IMR-90 (cell line): ENCODE measurements at regions not wholly inside any gene's neighbourhood (a gene's known extent, or its start where the extent isn't known, plus 50 kb on each side); places are given as distances from the start of the nearest gene placed in this dataset.
"Not testable (repeated sequence)": the region's sequence is repeated elsewhere in the genome, so short reads cannot be mapped to it uniquely, and the experiment has no call there.

Experiments
- ATAC-seq: fragments of 200-7000 bp; cut with Tn5 transposase; 2 replicates; pipeline ENCODE4 v1.9.1; 2020; ENCODE audit warnings: low read depth, mild to moderate bottlenecking, moderate library complexity
- BruUV-seq: library from RNA; stranded (reverse); fragments of 400-500 nt; replicated peaks from 2 replicates; lab custom pipeline; 2021; lab: Mats Ljungman, UMichigan
- CTCF ChIA-PET: fragments of 300-600 bp; formaldehyde crosslinking; extraction: SDS; loops from one replicate; lab custom pipeline; 2021; ENCODE audit warnings: antibody characterized with exemption; lab: Yijun Ruan, JAX
- POLR2A ChIA-PET: fragments of 300-600 bp; sonication (Branson Sonifier 250); formaldehyde crosslinking; loops from one replicate; lab custom pipeline; 2022; ENCODE audit warnings: antibody characterized with exemption; ENCODE audit not compliant: unreplicated experiment; lab: Charles Lee
- DNase-seq: peaks from one replicate; pipeline ENCODE4 v3.0.0; 2013
- H2AFZ ChIP-seq: replicated peaks from 2 replicates; pipeline ENCODE3; 2013; ENCODE audit warnings: low read length, mild to moderate bottlenecking; ENCODE audit not compliant: poor library complexity
- H2AK5ac ChIP-seq: 2 replicates; pipeline ENCODE4 v1.6.1; 2013; ENCODE audit warnings: low read depth, low read length, inconsistent platforms
- H2AK9ac ChIP-seq: replicated peaks from 2 replicates; pipeline ENCODE3; 2013; ENCODE audit warnings: mild to moderate bottlenecking, low read depth, low read length, moderate library complexity; ENCODE audit not compliant: poor library complexity
- H2BK120ac ChIP-seq: 2 replicates; pipeline ENCODE4 v1.6.1; 2013; ENCODE audit warnings: low read depth, low read length, inconsistent platforms
- H2BK15ac ChIP-seq: 3 replicates; pipeline ENCODE4 v1.6.1; 2013; ENCODE audit warnings: low read depth, low read length, inconsistent platforms
- H2BK20ac ChIP-seq: 2 replicates; pipeline ENCODE4 v1.6.1; 2013; ENCODE audit warnings: low read depth, mild to moderate bottlenecking, inconsistent platforms, low read length, moderate library complexity
- H2BK5ac ChIP-seq: 2 replicates; pipeline ENCODE4 v1.6.1; 2013; ENCODE audit warnings: mild to moderate bottlenecking, low read depth, low read length, inconsistent platforms; ENCODE audit not compliant: poor library complexity, severe bottlenecking
- H3K14ac ChIP-seq: replicated peaks from 2 replicates; pipeline ENCODE4 v1.6.1; 2013; ENCODE audit warnings: low read depth, low read length, inconsistent platforms
- H3K18ac ChIP-seq: 2 replicates; pipeline ENCODE4 v1.6.1; 2013; ENCODE audit warnings: low read depth, low read length, control low read depth
- H3K23ac ChIP-seq: 2 replicates; pipeline ENCODE4 v1.6.1; 2013; ENCODE audit warnings: low read depth, low read length, inconsistent platforms
- H3K27ac ChIP-seq: 2 replicates; pipeline ENCODE4 v1.5.1; 2013; ENCODE audit warnings: mild to moderate bottlenecking, control low read depth, low read length; ENCODE audit not compliant: insufficient read depth
- H3K27me3 ChIP-seq: 2 replicates; pipeline ENCODE4 v1.6.1; 2013; ENCODE audit warnings: low read length; ENCODE audit not compliant: control insufficient read depth, insufficient read depth
- H3K36me3 ChIP-seq: 2 replicates; pipeline ENCODE4 v1.6.1; 2013; ENCODE audit warnings: low read length, mixed read lengths; ENCODE audit not compliant: control insufficient read depth, insufficient read depth
- H3K4ac ChIP-seq: 2 replicates; pipeline ENCODE4 v1.6.1; 2013; ENCODE audit warnings: low read depth, low read length, inconsistent platforms
- H3K4me1 ChIP-seq: 2 replicates; pipeline ENCODE4 v1.6.1; 2013; ENCODE audit warnings: low read length, mixed read lengths; ENCODE audit not compliant: control insufficient read depth, insufficient read depth
- H3K4me2 ChIP-seq: 2 replicates; pipeline ENCODE4 v1.6.1; 2013; ENCODE audit warnings: low read depth, mild to moderate bottlenecking, control low read depth, low read length, moderate library complexity
- H3K4me3 ChIP-seq: 2 replicates; pipeline ENCODE4 v1.5.1; 2013; ENCODE audit warnings: low read depth, mild to moderate bottlenecking, control low read depth, low read length, moderate library complexity; ENCODE audit not compliant: insufficient read depth
- H3K56ac ChIP-seq: 2 replicates; pipeline ENCODE4 v1.6.1; 2013; ENCODE audit warnings: low read length, inconsistent platforms; ENCODE audit not compliant: insufficient read depth; ENCODE audit errors: extremely low read depth
- H3K79me1 ChIP-seq, 2 experiments: 2 replicates each; pipeline ENCODE4 v1.6.1; 2013; ENCODE audit warnings: low read length in 2 of 2, inconsistent platforms in 1 of 2, low read depth in 1 of 2
- H3K9ac ChIP-seq: 2 replicates; pipeline ENCODE4 v1.6.1; 2013; ENCODE audit warnings: low read depth, low read length, control low read depth
- H3K9me1 ChIP-seq: 2 replicates; pipeline ENCODE4 v1.6.1; 2013; ENCODE audit warnings: low read length, inconsistent platforms; ENCODE audit not compliant: insufficient read depth
- H3K9me3 ChIP-seq: 2 replicates; pipeline ENCODE4 v1.6.1; 2013; ENCODE audit warnings: low read length; ENCODE audit not compliant: control insufficient read depth, insufficient read depth
- H4K20me1 ChIP-seq: 2 replicates; pipeline ENCODE4 v1.6.1; 2013; ENCODE audit warnings: low read length, inconsistent platforms; ENCODE audit not compliant: insufficient read depth
- H4K5ac ChIP-seq: 2 replicates; pipeline ENCODE4 v1.6.1; 2013; ENCODE audit warnings: mild to moderate bottlenecking, low read depth, low read length, control low read depth
- H4K8ac ChIP-seq, 2 experiments: 2 replicates each; pipeline ENCODE4 v1.6.1; 2013; ENCODE audit warnings: low read depth in 2 of 2, low read length in 2 of 2, control low read depth in 1 of 2, inconsistent platforms in 1 of 2
- H4K91ac ChIP-seq: 2 replicates; pipeline ENCODE4 v1.6.1; 2013; ENCODE audit warnings: low read depth, low read length, inconsistent platforms; ENCODE audit not compliant: insufficient read depth
- WGBS, 2 experiments: methylation state at CpG; one replicate each; pipeline versions ENCODE4 v1.1.5 to v1.1.7; 2013; ENCODE audit warnings: missing lambda C conversion rate in 2 of 2; ENCODE audit not compliant: insufficient read length in 1 of 2; ENCODE audit errors: extremely low coverage in 2 of 2; 5-methylcytosine and 5-hydroxymethylcytosine counted together
- dilution Hi-C: fragments of 300-500 bp; cut with HindIII; formaldehyde crosslinking; loops from one replicate; pipeline ENCODE4 v1.14.3; 2018; ENCODE audit warnings: low sequenced_read_pairs; ENCODE audit not compliant: unreplicated experiment
- in situ Hi-C: fragments of 300-500 bp; cut with MboI; formaldehyde crosslinking; loops from 3 replicates; pipeline ENCODE4 v1.14.3; 2019; ENCODE audit warnings: low sequenced_read_pairs, inconsistent platforms, mixed read lengths
- intact Hi-C: fragments of 100-400 bp; cut with micrococcal nuclease; formaldehyde crosslinking; loops from 2 replicates; pipeline ENCODE4 v1.10.0; 2022

DNA sequence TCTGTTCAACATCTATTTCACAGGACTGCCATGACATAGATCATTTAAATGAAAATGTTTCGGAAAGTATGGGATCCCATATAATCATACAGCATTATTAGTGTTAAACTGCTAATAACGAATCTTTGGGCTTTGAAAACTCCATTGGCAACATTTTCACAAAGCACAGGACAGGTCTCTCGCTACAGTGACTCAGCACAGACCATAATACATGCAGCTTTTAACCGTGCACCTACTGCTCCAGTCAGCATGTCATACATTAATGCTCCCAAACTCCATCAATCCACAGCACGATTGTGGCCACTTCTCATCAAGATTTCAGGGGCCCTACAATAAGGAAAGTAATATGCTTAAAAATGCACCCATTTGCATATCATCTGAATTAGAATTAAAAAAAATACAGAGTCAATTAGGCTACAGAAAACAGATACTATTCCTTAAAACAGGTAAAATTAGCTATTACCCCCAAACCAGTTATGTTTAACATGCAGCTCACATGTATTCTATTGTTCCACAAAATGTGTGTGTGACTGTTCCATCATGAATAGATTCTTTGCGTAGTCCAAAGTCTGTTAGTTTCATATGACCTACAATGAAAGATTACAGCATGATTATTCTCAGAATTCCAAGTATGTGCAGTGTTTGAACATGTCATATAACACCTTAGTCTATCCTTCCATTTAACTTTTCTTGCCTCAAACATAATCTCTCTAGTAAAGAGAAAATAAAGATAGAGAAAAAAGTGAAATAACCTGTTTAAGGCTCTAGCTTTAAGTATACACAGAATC lies 141.6 kb upstream of the EFCAB3 start:
- H2BK5ac ChIP-seq, H4K91ac ChIP-seq, H2BK15ac ChIP-seq, H2AK5ac ChIP-seq, H3K36me3 ChIP-seq, H4K8ac ChIP-seq, H3K4me2 ChIP-seq, DNase-seq, H4K20me1 ChIP-seq, H3K79me1 ChIP-seq, CTCF ChIA-PET, H3K9ac ChIP-seq, intact Hi-C loops, BruUV-seq, H3K9me1 ChIP-seq, H2BK120ac ChIP-seq, H4K5ac ChIP-seq, dilution Hi-C loops, H2AK9ac ChIP-seq, H3K18ac ChIP-seq, H3K27ac ChIP-seq, H2AFZ ChIP-seq, H3K23ac ChIP-seq, in situ Hi-C loops, H3K4me1 ChIP-seq, H3K4me3 ChIP-seq, H3K56ac ChIP-seq, H3K14ac ChIP-seq, H3K4ac ChIP-seq, H2BK20ac ChIP-seq, ATAC-seq, H3K9me3 ChIP-seq, H3K27me3 ChIP-seq: not testable (repeated sequence)
- WGBS, 2 experiments: 20% methylated on average over 1 of the region's 6 CpGs; no CpG with 5 or more reads in 1 of the 2 experiments
- POLR2A ChIA-PET: interaction anchor here (0.6 to 0.7 kb wide), 2 partner anchors 86 to 158 kb away, joined by 3 read pairs; no protein-coding TSS in a partner anchor

- intact Hi-C loops, H2BK20ac ChIP-seq, H3K4me2 ChIP-seq, H3K9ac ChIP-seq, H2BK120ac ChIP-seq, H3K9me3 ChIP-seq, H3K4ac ChIP-seq, BruUV-seq, H4K91ac ChIP-seq, H3K18ac ChIP-seq, H3K23ac ChIP-seq, CTCF ChIA-PET, H3K4me1 ChIP-seq, H2BK15ac ChIP-seq, H3K27me3 ChIP-seq, dilution Hi-C loops, H3K36me3 ChIP-seq, H3K9me1 ChIP-seq, H2AK5ac ChIP-seq, DNase-seq, H3K79me1 ChIP-seq, H4K8ac ChIP-seq, ATAC-seq, H4K20me1 ChIP-seq, H2AFZ ChIP-seq, H4K5ac ChIP-seq, H3K27ac ChIP-seq, POLR2A ChIA-PET, H3K14ac ChIP-seq, H3K4me3 ChIP-seq, in situ Hi-C loops, H2AK9ac ChIP-seq, H3K56ac ChIP-seq, H2BK5ac ChIP-seq: not testable (repeated sequence)
- no CpG with 5 or more reads among the region's 2 CpGs for WGBS, 2 experiments
These were observed 146.4 kb upstream of the EFCAB3 start for GRCh38 chr17:62233822-62234481.
